ENCODE measurements at regions not wholly inside any gene's neighbourhood (a gene's known extent, or its start where the extent isn't known, plus 50 kb on each side); places are given as distances from the start of the nearest gene placed in this dataset.

DNA sequence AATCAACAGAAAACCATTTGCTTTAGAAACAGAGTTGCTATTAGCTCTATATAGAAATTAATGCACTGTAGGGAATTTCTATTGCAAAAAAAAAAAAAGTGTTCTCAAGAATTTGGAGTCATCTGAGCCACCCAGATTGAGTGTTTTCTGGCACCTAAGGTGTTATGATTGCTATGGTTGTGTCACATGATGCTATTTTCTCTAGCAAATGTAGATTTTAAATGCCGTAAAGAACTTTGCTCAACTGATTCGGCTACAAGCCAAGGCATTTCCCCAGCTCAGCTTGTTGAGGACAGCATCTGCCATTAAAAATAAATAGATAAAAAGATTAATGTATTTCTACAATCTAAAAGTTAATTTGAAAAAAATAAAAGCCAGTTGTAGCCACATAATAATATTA, 712.8 kb downstream of the FAT4 start:
- Histone ChIP-seq H3K36me3 (ENCODE audit: control insufficient read depth, low read length) (no peaks in the 10 kb centered on the region), H3K27ac (ENCODE audit: low read depth, low read length) (no peak overlapping the region), H3K9me2 (replicated peaks; ENCODE audit: control insufficient read depth, low read length) (no peaks in the 10 kb centered on the region), H3K4me1 (ENCODE audit: control insufficient read depth, low read length) (no peaks in the 10 kb centered on the region), H4K20me1 (ENCODE audit: control insufficient read depth, insufficient read depth, low read depth, low read length) (no peaks in the 10 kb centered on the region), H3K4me2 (ENCODE audit: low read length) (no peak overlapping the region), H3F3A (ENCODE audit: control insufficient read depth, insufficient read depth) (no peaks in the 10 kb centered on the region), H3K79me2 (ENCODE audit: control insufficient read depth, low read length) (no peaks in the 10 kb centered on the region), H3K27me3 (ENCODE audit: control insufficient read depth, low read length) (no peaks in the 10 kb centered on the region), H3K4me3 (ENCODE audit: low read length) (no peak overlapping the region), H3K9me3 (ENCODE audit: control insufficient read depth, insufficient read depth, low read length) (no peaks in the 10 kb centered on the region; the same call in 1 of the 2 replicates)
- TF ChIP-seq, protein P1, sequence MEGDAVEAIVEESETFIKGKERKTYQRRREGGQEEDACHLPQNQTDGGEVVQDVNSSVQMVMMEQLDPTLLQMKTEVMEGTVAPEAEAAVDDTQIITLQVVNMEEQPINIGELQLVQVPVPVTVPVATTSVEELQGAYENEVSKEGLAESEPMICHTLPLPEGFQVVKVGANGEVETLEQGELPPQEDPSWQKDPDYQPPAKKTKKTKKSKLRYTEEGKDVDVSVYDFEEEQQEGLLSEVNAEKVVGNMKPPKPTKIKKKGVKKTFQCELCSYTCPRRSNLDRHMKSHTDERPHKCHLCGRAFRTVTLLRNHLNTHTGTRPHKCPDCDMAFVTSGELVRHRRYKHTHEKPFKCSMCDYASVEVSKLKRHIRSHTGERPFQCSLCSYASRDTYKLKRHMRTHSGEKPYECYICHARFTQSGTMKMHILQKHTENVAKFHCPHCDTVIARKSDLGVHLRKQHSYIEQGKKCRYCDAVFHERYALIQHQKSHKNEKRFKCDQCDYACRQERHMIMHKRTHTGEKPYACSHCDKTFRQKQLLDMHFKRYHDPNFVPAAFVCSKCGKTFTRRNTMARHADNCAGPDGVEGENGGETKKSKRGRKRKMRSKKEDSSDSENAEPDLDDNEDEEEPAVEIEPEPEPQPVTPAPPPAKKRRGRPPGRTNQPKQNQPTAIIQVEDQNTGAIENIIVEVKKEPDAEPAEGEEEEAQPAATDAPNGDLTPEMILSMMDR (IDR thresholded peaks at IDR 0.05; ENCODE audit: low read depth, low read length, poor library complexity, severe bottlenecking): no peak
- no peak for TF ChIP-seq EZH2phosphoT487 (IDR thresholded peaks at IDR 0.05; ENCODE audit: borderline replicate concordance, low read length)

- Histone ChIP-seq H3K4me2 (ENCODE audit: low read length) (no peak overlapping the region), H3K9me3 (ENCODE audit: control insufficient read depth, insufficient read depth, low read length) (no peaks in the 10 kb centered on the region; the same call in 1 of the 2 replicates), H3K4me1 (ENCODE audit: control insufficient read depth, low read length) (no peaks in the 10 kb centered on the region), H3K27ac (ENCODE audit: low read depth, low read length) (no peak overlapping the region), H3F3A (ENCODE audit: control insufficient read depth, insufficient read depth) (no peaks in the 10 kb centered on the region), H3K79me2 (ENCODE audit: control insufficient read depth, low read length) (no peaks in the 10 kb centered on the region), H3K4me3 (ENCODE audit: low read length) (no peak overlapping the region), H3K9me2 (replicated peaks; ENCODE audit: control insufficient read depth, low read length) (no peaks in the 10 kb centered on the region), H3K36me3 (ENCODE audit: control insufficient read depth, low read length) (no peaks in the 10 kb centered on the region), H3K27me3 (ENCODE audit: control insufficient read depth, low read length) (no peaks in the 10 kb centered on the region), H4K20me1 (ENCODE audit: control insufficient read depth, insufficient read depth, low read depth, low read length) (no peaks in the 10 kb centered on the region)
- TF ChIP-seq, protein P1 (IDR thresholded peaks at IDR 0.05; ENCODE audit: low read depth, low read length, poor library complexity, severe bottlenecking): no peak
- no peak for TF ChIP-seq EZH2phosphoT487 (IDR thresholded peaks at IDR 0.05; ENCODE audit: borderline replicate concordance, low read length)
Measured at GRCh38 chr4:126028876-126029275, 714.1 kb downstream of the FAT4 start.

DNA sequence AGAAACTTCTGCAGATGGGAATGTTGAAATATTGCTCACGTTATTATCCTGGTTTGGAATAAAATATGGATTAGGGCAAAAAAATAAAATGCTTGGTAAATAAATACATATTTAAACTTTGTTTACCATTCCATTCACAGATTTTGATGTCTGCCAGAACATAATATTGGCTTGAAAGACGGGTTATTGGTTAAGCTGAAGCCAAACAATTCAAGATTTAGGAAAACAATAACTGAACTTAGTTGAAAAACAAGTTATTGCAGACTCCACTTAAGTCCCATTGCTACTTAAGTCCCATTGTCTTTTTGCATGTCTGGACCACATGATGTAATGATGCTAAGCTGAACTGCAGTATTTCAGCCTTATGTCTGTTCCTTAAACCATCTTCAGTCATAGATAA, 722.5 kb downstream of the FAT4 start:
- no peaks in the 10 kb centered on the region for H3K27me3 ChIP-seq (ENCODE audit: control insufficient read depth, low read length)
- no peaks in the 10 kb centered on the region for H3K79me2 ChIP-seq (ENCODE audit: control insufficient read depth, low read length)
- TF ChIP-seq, protein P1 (IDR thresholded peaks at IDR 0.05; ENCODE audit: low read depth, low read length, poor library complexity, severe bottlenecking): no peak
- TF ChIP-seq EZH2phosphoT487 (IDR thresholded peaks at IDR 0.05; ENCODE audit: borderline replicate concordance, low read length): no peak
- H3K4me2 ChIP-seq (ENCODE audit: low read length): no peak overlapping the region
- H3K4me1 ChIP-seq (ENCODE audit: control insufficient read depth, low read length): no peaks in the 10 kb centered on the region
- H3K9me3 ChIP-seq (ENCODE audit: control insufficient read depth, insufficient read depth, low read length): no peaks in the 10 kb centered on the region
- no peak overlapping the region for H3K27ac ChIP-seq (ENCODE audit: low read depth, low read length)
- H3K36me3 ChIP-seq (ENCODE audit: control insufficient read depth, low read length): no peaks in the 10 kb centered on the region
- no peak overlapping the region for H3K4me3 ChIP-seq (ENCODE audit: low read length)
- H4K20me1 ChIP-seq (ENCODE audit: control insufficient read depth, insufficient read depth, low read depth, low read length): no peaks in the 10 kb centered on the region
- no peaks in the 10 kb centered on the region for H3K9me2 ChIP-seq (replicated peaks; ENCODE audit: control insufficient read depth, low read length)
- no peaks in the 10 kb centered on the region for H3F3A ChIP-seq (ENCODE audit: control insufficient read depth, insufficient read depth)
